H1 (cell line): ENCODE measurements at regions not wholly inside any gene's neighbourhood (a gene's known extent, or its start where the extent isn't known, plus 50 kb on each side); places are given as distances from the start of the nearest gene placed in this dataset.

Experiments used
- CTCF ChIA-PET: fragments of 300-600 bp; sonication (Branson Sonifier 250); formaldehyde crosslinking; loops from one replicate; lab custom pipeline; 2021; ENCODE audit not compliant: partially characterized antibody; lab: Charles Lee
- POLR2A ChIA-PET: fragments of 300-600 bp; sonication (Branson Sonifier 250); formaldehyde crosslinking; loops from one replicate; lab custom pipeline; 2021; ENCODE audit warnings: inconsistent platforms; ENCODE audit not compliant: partially characterized antibody; lab: Charles Lee
- DNase-seq, 2 experiments: peaks; one replicate each; pipeline versions ENCODE4 v3.0.0 to v3.0.0-alpha.2; 2010 to 2022; ENCODE audit warnings: low spot score in 2 of 2, low read depth in 1 of 2, mixed read lengths in 1 of 2
- FAIRE-seq: peaks from 2 replicates; lab custom pipeline; 2011; peaks lifted over from hg19 to GRCh38; lab: Jason Lieb, UNC
- H2AFZ ChIP-seq: 2 replicates; pipeline ENCODE4 v1.8.1; 2012; ENCODE audit warnings: low read length, inconsistent platforms
- H2AK5ac ChIP-seq: 2 replicates; pipeline ENCODE4 v1.6.1; 2013; ENCODE audit warnings: low read depth, low read length
- H2BK120ac ChIP-seq: replicated peaks from 2 replicates; pipeline ENCODE3; 2013; ENCODE audit warnings: low read depth, low read length, inconsistent platforms
- H2BK12ac ChIP-seq: 2 replicates; pipeline ENCODE4 v1.6.1; 2013; ENCODE audit warnings: low read depth, low read length
- H2BK15ac ChIP-seq: 2 replicates; pipeline ENCODE4 v1.6.1; 2013; ENCODE audit warnings: low read length
- H2BK20ac ChIP-seq: 2 replicates; pipeline ENCODE4 v1.6.1; 2013; ENCODE audit warnings: low read length
- H2BK5ac ChIP-seq: 2 replicates; pipeline ENCODE4 v1.6.1; 2013; ENCODE audit warnings: low read depth, low read length
- H3K14ac ChIP-seq: 2 replicates; pipeline ENCODE4 v1.6.1; 2013; ENCODE audit warnings: inconsistent platforms; ENCODE audit not compliant: insufficient read length
- H3K18ac ChIP-seq: 2 replicates; pipeline ENCODE4 v1.6.1; 2013; ENCODE audit warnings: low read length; ENCODE audit errors: extremely low read depth
- H3K23ac ChIP-seq: 2 replicates; pipeline ENCODE4 v1.6.1; 2013; ENCODE audit warnings: inconsistent platforms; ENCODE audit not compliant: insufficient read length
- H3K23me2 ChIP-seq: 2 replicates; pipeline ENCODE4 v1.6.1; 2013; ENCODE audit warnings: low read depth, low read length
- H3K27ac ChIP-seq: 2 replicates; pipeline ENCODE4 v1.6.1; 2011; ENCODE audit warnings: low read depth, low read length, inconsistent platforms
- H3K27me3 ChIP-seq, 4 experiments: replicated peaks in 1 of 4; 1 replicate in 1 of 4; 2 replicates in 3 of 4; pipeline versions ENCODE4 v1.6.1 to v1.8.1; 2011 to 2013; ENCODE audit warnings: low read length in 3 of 4, mild to moderate bottlenecking in 3 of 4, inconsistent platforms in 2 of 4, mixed read lengths in 2 of 4, moderate library complexity in 1 of 4; ENCODE audit not compliant: control insufficient read depth in 3 of 4, insufficient read depth in 3 of 4; ENCODE audit errors: extremely low read depth in 1 of 4
- H3K36me3 ChIP-seq, 4 experiments: 2 replicates each; pipeline versions ENCODE4 v1.6.1 to v1.8.1; 2011 to 2013; ENCODE audit warnings: mild to moderate bottlenecking in 4 of 4, low read length in 3 of 4, moderate library complexity in 2 of 4, control low read depth in 1 of 4, inconsistent platforms in 1 of 4; ENCODE audit not compliant: insufficient read depth in 4 of 4, control insufficient read depth in 2 of 4
- H3K4ac ChIP-seq: replicated peaks from 2 replicates; pipeline ENCODE3; 2013; ENCODE audit warnings: low read length, low read depth, mixed read lengths, inconsistent platforms; ENCODE audit not compliant: insufficient read length
- H3K4me1 ChIP-seq, 4 experiments: replicated peaks in 1 of 4; 1 replicate in 1 of 4; 2 replicates in 3 of 4; pipeline versions ENCODE4 v1.6.1 to v1.8.1; 2011 to 2013; ENCODE audit warnings: low read length in 3 of 4, inconsistent platforms in 2 of 4, mixed read lengths in 1 of 4; ENCODE audit not compliant: insufficient read depth in 4 of 4, control insufficient read depth in 3 of 4
- H3K4me2 ChIP-seq, 2 experiments: 2 replicates each; pipeline versions ENCODE4 v1.6.1 to v1.8.1; 2011 to 2013; ENCODE audit warnings: low read depth in 2 of 2, low read length in 2 of 2, control low read depth in 1 of 2, inconsistent platforms in 1 of 2, mild to moderate bottlenecking in 1 of 2; ENCODE audit not compliant: insufficient read depth in 1 of 2
- H3K4me3 ChIP-seq, 4 experiments: fragments of 200-600, 300-600 bp in 1 of 4; sonication (generic), shearing (Covaris generic), sonication (Bioruptor Twin) in 1 of 4; 2 replicates each; pipeline versions ENCODE4 v1.5.1 to v1.8.1; 2011 to 2016; ENCODE audit warnings: low read length in 4 of 4, low read depth in 3 of 4, control low read depth in 2 of 4, inconsistent platforms in 2 of 4, mild to moderate bottlenecking in 2 of 4, mixed read lengths in 1 of 4, moderate library complexity in 1 of 4; ENCODE audit not compliant: insufficient read depth in 2 of 4; ENCODE audit errors: extremely low read depth in 1 of 4
- H3K56ac ChIP-seq: replicated peaks from 2 replicates; pipeline ENCODE3; 2013; ENCODE audit warnings: low read depth, mild to moderate bottlenecking, mixed read lengths, low read length, inconsistent platforms; ENCODE audit not compliant: insufficient read length
- H3K79me1 ChIP-seq: 2 replicates; pipeline ENCODE4 v1.6.1; 2013; ENCODE audit warnings: low read depth, low read length, control low read depth
- H3K79me2 ChIP-seq, 2 experiments: 2 replicates each; pipeline versions ENCODE4 v1.6.1 to v1.8.1; 2012 to 2013; ENCODE audit warnings: low read length in 2 of 2, mild to moderate bottlenecking in 2 of 2, inconsistent platforms in 1 of 2; ENCODE audit not compliant: insufficient read depth in 2 of 2, control insufficient read depth in 1 of 2
- H3K9ac ChIP-seq, 4 experiments: replicated peaks in 1 of 4; 1 replicate in 1 of 4; 2 replicates in 3 of 4; pipeline versions ENCODE4 v1.6.1 to v1.8.1; 2011 to 2013; ENCODE audit warnings: low read depth in 3 of 4, low read length in 3 of 4, control low read depth in 2 of 4, mild to moderate bottlenecking in 2 of 4, moderate library complexity in 2 of 4, inconsistent platforms in 1 of 4; ENCODE audit errors: extremely low read depth in 1 of 4
- H3K9me3 ChIP-seq, 2 experiments: 2 replicates each; pipeline versions ENCODE4 v1.6.1 to v1.8.1; 2012 to 2013; ENCODE audit warnings: mild to moderate bottlenecking in 2 of 2, moderate library complexity in 2 of 2, control low read depth in 1 of 2, inconsistent platforms in 1 of 2, low read depth in 1 of 2, low read length in 1 of 2, mixed read lengths in 1 of 2; ENCODE audit not compliant: insufficient read depth in 2 of 2
- H4K20me1 ChIP-seq, 2 experiments: replicated peaks in 1 of 2; 2 replicates each; pipeline versions ENCODE3 to v1.8.1; 2011 to 2013; ENCODE audit warnings: inconsistent platforms in 2 of 2, low read length in 2 of 2, mild to moderate bottlenecking in 1 of 2; ENCODE audit not compliant: insufficient read depth in 2 of 2, control insufficient read depth in 1 of 2
- H4K5ac ChIP-seq: 2 replicates; pipeline ENCODE4 v1.6.1; 2013; ENCODE audit warnings: low read length, low read depth, mixed read lengths, inconsistent platforms; ENCODE audit not compliant: insufficient read length
- H4K8ac ChIP-seq: 2 replicates; pipeline ENCODE4 v1.8.0; 2013; ENCODE audit warnings: mild to moderate bottlenecking, moderate library complexity, low read length, inconsistent platforms; ENCODE audit not compliant: insufficient read depth; ENCODE audit errors: extremely low read depth
- H4K91ac ChIP-seq: replicated peaks from 2 replicates; pipeline ENCODE3; 2013; ENCODE audit warnings: low read length, mixed read lengths, inconsistent platforms; ENCODE audit not compliant: insufficient read length
- ASH2L ChIP-seq: fragments of 200-600, 300-600 bp; sonication (generic); IDR thresholded peaks from one replicate; pipeline ENCODE4 v1.7.1; 2017; ENCODE audit warnings: low read length
- EP300 ChIP-seq, 2 experiments: IDR thresholded peaks; 1 replicate in 1 of 2; 2 replicates in 1 of 2; pipeline ENCODE4 v1.6.1; 2011 to 2012; ENCODE audit warnings: low read depth in 2 of 2, low read length in 2 of 2, mild to moderate bottlenecking in 2 of 2, borderline replicate concordance in 1 of 2, inconsistent platforms in 1 of 2, moderate library complexity in 1 of 2
- MAFK ChIP-seq: IDR thresholded peaks from 2 replicates; pipeline ENCODE4 v1.6.1; 2012; ENCODE audit warnings: low read depth, mild to moderate bottlenecking, improper control_type of control experiment, low read length
- POU5F1 ChIP-seq: IDR thresholded peaks from 2 replicates; pipeline ENCODE4 v1.6.1; 2011; ENCODE audit warnings: low read depth, mild to moderate bottlenecking, low read length, moderate library complexity
- WGBS, 2 experiments: shearing (Covaris generic) in 1 of 2; methylation state at CpG; one replicate each; pipeline versions ENCODE4 v1.1.6 to v1.1.7; 2013 to 2015; ENCODE audit warnings: low lambda C conversion rate in 2 of 2, mixed read lengths in 2 of 2, inconsistent platforms in 1 of 2, low coverage in 1 of 2, missing lambda C conversion rate in 1 of 2; ENCODE audit not compliant: insufficient replicate concordance in 2 of 2, insufficient coverage in 1 of 2, insufficient read length in 1 of 2; ENCODE audit errors: extremely low coverage in 1 of 2, missing lambda C conversion rate in 1 of 2; 5-methylcytosine and 5-hydroxymethylcytosine counted together
- TF ChIP-seq, protein P1 (sequence below): IDR thresholded peaks from 2 replicates; pipeline ENCODE4 v1.6.1; 2012; ENCODE audit warnings: inconsistent platforms

DNA sequence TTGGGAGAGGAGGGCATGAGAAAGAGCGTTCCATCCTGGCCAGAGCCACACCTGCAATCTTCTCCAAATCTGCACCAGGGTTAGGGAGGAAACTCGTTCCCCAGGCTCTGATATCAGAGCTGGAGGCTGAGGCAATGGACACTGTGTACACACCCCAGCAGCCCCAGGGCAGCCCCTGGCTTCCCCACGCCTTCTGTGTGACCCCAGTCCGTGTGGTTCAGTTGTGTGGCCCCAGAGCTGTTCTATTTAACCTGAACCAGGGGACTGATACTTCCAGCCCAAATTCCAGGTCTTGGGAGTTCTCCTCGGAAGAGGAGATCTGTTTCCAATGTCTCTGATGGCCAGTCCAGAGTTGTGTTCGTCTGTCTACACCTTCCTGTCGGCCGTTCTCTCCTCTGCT is 242.6 kb upstream of the EXOC2 start:
- peaks cover 0 to 7% (median 0%) of the 10 kb centered on the region in 4 experiments; a peak in 2 of 7 replicates for H3K4me1 ChIP-seq
- TF ChIP-seq MAFK (no peak), POU5F1 (no peak), EP300 (IDR thresholded peaks at IDR 0.05; ENCODE audit: borderline replicate concordance in 1 of 2, low read depth in 2 of 2, low read length in 2 of 2) (no peak), ASH2L (no peak)
- TF ChIP-seq, protein P1, sequence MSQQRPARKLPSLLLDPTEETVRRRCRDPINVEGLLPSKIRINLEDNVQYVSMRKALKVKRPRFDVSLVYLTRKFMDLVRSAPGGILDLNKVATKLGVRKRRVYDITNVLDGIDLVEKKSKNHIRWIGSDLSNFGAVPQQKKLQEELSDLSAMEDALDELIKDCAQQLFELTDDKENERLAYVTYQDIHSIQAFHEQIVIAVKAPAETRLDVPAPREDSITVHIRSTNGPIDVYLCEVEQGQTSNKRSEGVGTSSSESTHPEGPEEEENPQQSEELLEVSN: no peak
- H4K20me1 ChIP-seq: no peaks in the 10 kb centered on the region
- H3K14ac ChIP-seq: no peak overlapping the region
- H3K18ac ChIP-seq: no peak overlapping the region
- H2AFZ ChIP-seq: no peak overlapping the region
- H4K5ac ChIP-seq: no peak overlapping the region
- H3K79me2 ChIP-seq: no peaks in the 10 kb centered on the region
- no peak overlapping the region for H2BK120ac ChIP-seq
- H2AK5ac ChIP-seq: no peak overlapping the region
- no peak overlapping the region for H3K27ac ChIP-seq
- H2BK15ac ChIP-seq: no peak overlapping the region
- H2BK12ac ChIP-seq: no peak overlapping the region
- no peak overlapping the region for H3K23ac ChIP-seq
- H3K36me3 ChIP-seq: no peaks in the 10 kb centered on the region
- no peak overlapping the region for H4K8ac ChIP-seq
- no peak overlapping the region for H4K91ac ChIP-seq
- no peaks in the 10 kb centered on the region for H3K27me3 ChIP-seq
- DNase-seq (no peak), FAIRE-seq (no peak)
- H3K23me2 ChIP-seq: no peaks in the 10 kb centered on the region
- H2BK20ac ChIP-seq: no peak overlapping the region
- H3K9ac ChIP-seq: no peak overlapping the region
- POLR2A ChIA-PET: no interaction called here
- no peak overlapping the region for H3K4ac ChIP-seq
- WGBS, 2 experiments: 92% methylated on average over 7 of the region's 8 CpGs; no CpG with 5 or more reads in 1 of the 2 experiments
- no peak overlapping the region for H3K4me3 ChIP-seq
- H3K4me2 ChIP-seq: no peak overlapping the region
- no peaks in the 10 kb centered on the region for H3K79me1 ChIP-seq
- no peak overlapping the region for H3K56ac ChIP-seq
- no peaks in the 10 kb centered on the region for H3K9me3 ChIP-seq
- CTCF ChIA-PET: interaction anchor here (0.8 to 1.2 kb wide), 2 partner anchors 15 to 61 kb away, joined by 4 to 5 read pairs; no protein-coding TSS in a partner anchor
- H2BK5ac ChIP-seq: no peak overlapping the region
